Ishikawa (cell line): ENCODE measurements at regions not wholly inside any gene's neighbourhood (a gene's known extent, or its start where the extent isn't known, plus 50 kb on each side); places are given as distances from the start of the nearest gene placed in this dataset.

Experiments
- CEBPB ChIP-seq: IDR thresholded peaks from 2 replicates; pipeline ENCODE4 v1.6.1; 2012
- CREB1 ChIP-seq: IDR thresholded peaks from 2 replicates; pipeline ENCODE4 v1.6.1; 2012; ENCODE audit warnings: low read depth
- EP300 ChIP-seq: IDR thresholded peaks from 2 replicates; pipeline ENCODE4 v1.6.1; 2012; ENCODE audit warnings: borderline replicate concordance
- FOXM1 ChIP-seq: IDR thresholded peaks from 2 replicates; pipeline ENCODE4 v1.6.1; 2012; ENCODE audit warnings: low read depth, borderline replicate concordance
- MAX ChIP-seq: IDR thresholded peaks from 2 replicates; pipeline ENCODE4 v1.6.1; 2012
- NFIC ChIP-seq: IDR thresholded peaks from 2 replicates; pipeline ENCODE4 v1.6.1; 2012
- RAD21 ChIP-seq: IDR thresholded peaks from 2 replicates; pipeline ENCODE4 v1.6.1; 2012; ENCODE audit warnings: low read depth
- REST ChIP-seq: IDR thresholded peaks from 2 replicates; pipeline ENCODE4 v1.6.1; 2012; ENCODE audit warnings: low read depth, mild to moderate bottlenecking
- TAF1 ChIP-seq: IDR thresholded peaks from 2 replicates; pipeline ENCODE4 v1.6.1; 2012; ENCODE audit warnings: low read depth, mild to moderate bottlenecking
- TEAD4 ChIP-seq: IDR thresholded peaks from 2 replicates; pipeline ENCODE4 v1.6.1; 2012
- USF1 ChIP-seq: IDR thresholded peaks from 2 replicates; pipeline ENCODE4 v1.6.1; 2012
- YY1 ChIP-seq: IDR thresholded peaks from 2 replicates; pipeline ENCODE4 v1.6.1; 2012; ENCODE audit warnings: low read depth
- ZBTB7A ChIP-seq: IDR thresholded peaks from 2 replicates; pipeline ENCODE4 v1.6.1; 2012; ENCODE audit warnings: low read depth

GRCh38 chr16:73101568-73101967, 53.6 kb upstream of the ZFHX3 start:
- TF ChIP-seq FOXM1 (no peak), EP300 (no peak), TAF1 (no peak), RAD21 (no peak), USF1 (no peak), CREB1 (no peak), TEAD4 (no peak), MAX (no peak), YY1 (no peak), ZBTB7A (no peak), REST (no peak), NFIC (no peak), CEBPB (no peak)
